HepG2 (cell line): ENCODE measurements at regions not wholly inside any gene's neighbourhood (a gene's known extent, or its start where the extent isn't known, plus 50 kb on each side); places are given as distances from the start of the nearest gene placed in this dataset.

Experiments
- CHCHD3 ChIP-seq: sonication (generic); formaldehyde crosslinking; IDR thresholded peaks from 2 replicates; pipeline ENCODE4 v1.8.0; 2022; ENCODE audit warnings: mild to moderate bottlenecking, missing genetic modification reagents, moderate library complexity
- DNMT3B ChIP-seq: conservative IDR thresholded peaks from 2 replicates; pipeline ENCODE4 v1.6.1; 2016; ENCODE audit warnings: missing biosample characterization, control low read depth
- FOSL1 ChIP-seq: sonication (generic); formaldehyde crosslinking; IDR thresholded peaks from 2 replicates; pipeline ENCODE4 v1.9.0; 2021; ENCODE audit warnings: missing genetic modification reagents, borderline replicate concordance
- FOSL2 ChIP-seq: sonication (generic); formaldehyde crosslinking; IDR thresholded peaks from 2 replicates; pipeline ENCODE4 v1.4.0; 2020; ENCODE audit warnings: missing genetic modification reagents
- FOXA1 ChIP-seq, 2 experiments: fragments of 450-650 bp in 1 of 2; sonication (generic) in 1 of 2; formaldehyde crosslinking in 1 of 2; IDR thresholded peaks; 2 replicates each; pipeline versions ENCODE4 v1.4.0 to v1.6.1; 2016 to 2020; ENCODE audit warnings: missing genetic modification reagents in 1 of 2
- FOXA3 ChIP-seq: IDR thresholded peaks from 2 replicates; pipeline ENCODE4 v1.6.1; 2016; ENCODE audit warnings: missing genetic modification reagents, missing compliant biosample characterization
- FOXK1 ChIP-seq: sonication (generic); formaldehyde crosslinking; IDR thresholded peaks from 2 replicates; pipeline ENCODE4 v1.4.0; 2020; ENCODE audit warnings: low read depth, missing genetic modification reagents, borderline replicate concordance
- FOXP1 ChIP-seq, 2 experiments: fragments of 450-650 bp in 1 of 2; IDR thresholded peaks; 2 replicates each; pipeline ENCODE4 v1.6.1; 2017 to 2018; ENCODE audit warnings: antibody characterized with exemption in 1 of 2
- GATAD2A ChIP-seq: IDR thresholded peaks from 2 replicates; pipeline ENCODE4 v1.6.1; 2016
- JUNB ChIP-seq: sonication (generic); formaldehyde crosslinking; IDR thresholded peaks from 2 replicates; pipeline ENCODE4 v1.8.0; 2022; ENCODE audit warnings: missing genetic modification reagents, mild to moderate bottlenecking, borderline replicate concordance
- MAFF ChIP-seq: IDR thresholded peaks from 2 replicates; pipeline ENCODE4 v1.6.1; 2011; ENCODE audit warnings: low read depth, low read length, improper control_type of control experiment
- MAFK ChIP-seq, 2 experiments: IDR thresholded peaks in 1 of 2; conservative IDR thresholded peaks in 1 of 2; 2 replicates each; pipeline ENCODE4 v1.6.1; 2011; ENCODE audit warnings: improper control_type of control experiment in 2 of 2, low read length in 2 of 2
- RBAK ChIP-seq: sonication (generic); formaldehyde crosslinking; IDR thresholded peaks from 2 replicates; pipeline ENCODE4 v1.5.1; 2020; ENCODE audit warnings: mild to moderate bottlenecking, missing genetic modification reagents
- SAP130 ChIP-seq: IDR thresholded peaks from 2 replicates; pipeline ENCODE4 v1.6.1; 2016; ENCODE audit warnings: low read depth
- SOX6 ChIP-seq, 2 experiments: fragments of 450-650 bp in 1 of 2; sonication (generic) in 1 of 2; formaldehyde crosslinking in 1 of 2; IDR thresholded peaks; 2 replicates each; pipeline versions ENCODE4 v1.4.0 to v1.6.1; 2017 to 2020; ENCODE audit warnings: antibody characterized with exemption in 1 of 2, mild to moderate bottlenecking in 1 of 2, missing genetic modification reagents in 1 of 2
- ZNF367 ChIP-seq: sonication (generic); formaldehyde crosslinking; IDR thresholded peaks from 2 replicates; pipeline ENCODE4 v1.4.0; 2020; ENCODE audit warnings: missing genetic modification reagents, borderline replicate concordance
- ZNF430 ChIP-seq: sonication (generic); formaldehyde crosslinking; IDR thresholded peaks from 2 replicates; pipeline ENCODE4 v1.9.0; 2021; ENCODE audit warnings: mild to moderate bottlenecking, missing genetic modification reagents
- ZNF644 ChIP-seq: IDR thresholded peaks from 2 replicates; pipeline ENCODE4 v1.6.1; 2016; ENCODE audit warnings: low read depth
- ZNF781 ChIP-seq: sonication (generic); formaldehyde crosslinking; IDR thresholded peaks from 2 replicates; pipeline ENCODE4 v1.5.1; 2020; ENCODE audit warnings: borderline replicate concordance, mild to moderate bottlenecking, missing genetic modification reagents; ENCODE audit errors: not compliant biosample characterization
- TF ChIP-seq, protein P1 (sequence below), 2 experiments: fragments of 450-650 bp in 1 of 2; sonication (generic) in 1 of 2; formaldehyde crosslinking; IDR thresholded peaks; 2 replicates each; pipeline versions ENCODE4 v1.5.0 to v1.8.0; 2020 to 2022; ENCODE audit warnings: mild to moderate bottlenecking in 1 of 2, missing genetic modification reagents in 1 of 2
- TF ChIP-seq, protein P2 (sequence below): sonication (generic); formaldehyde crosslinking; IDR thresholded peaks from 2 replicates; pipeline ENCODE4 v1.4.0; 2020; ENCODE audit warnings: mild to moderate bottlenecking, missing genetic modification reagents
- TF ChIP-seq, protein P3 (sequence below): IDR thresholded peaks from 2 replicates; pipeline ENCODE4 v1.4.0; 2020; ENCODE audit warnings: mild to moderate bottlenecking, missing genetic modification reagents
- TF ChIP-seq, protein P4 (sequence below): IDR thresholded peaks from 2 replicates; pipeline ENCODE4 v1.6.1; 2016; ENCODE audit warnings: low read depth

DNA sequence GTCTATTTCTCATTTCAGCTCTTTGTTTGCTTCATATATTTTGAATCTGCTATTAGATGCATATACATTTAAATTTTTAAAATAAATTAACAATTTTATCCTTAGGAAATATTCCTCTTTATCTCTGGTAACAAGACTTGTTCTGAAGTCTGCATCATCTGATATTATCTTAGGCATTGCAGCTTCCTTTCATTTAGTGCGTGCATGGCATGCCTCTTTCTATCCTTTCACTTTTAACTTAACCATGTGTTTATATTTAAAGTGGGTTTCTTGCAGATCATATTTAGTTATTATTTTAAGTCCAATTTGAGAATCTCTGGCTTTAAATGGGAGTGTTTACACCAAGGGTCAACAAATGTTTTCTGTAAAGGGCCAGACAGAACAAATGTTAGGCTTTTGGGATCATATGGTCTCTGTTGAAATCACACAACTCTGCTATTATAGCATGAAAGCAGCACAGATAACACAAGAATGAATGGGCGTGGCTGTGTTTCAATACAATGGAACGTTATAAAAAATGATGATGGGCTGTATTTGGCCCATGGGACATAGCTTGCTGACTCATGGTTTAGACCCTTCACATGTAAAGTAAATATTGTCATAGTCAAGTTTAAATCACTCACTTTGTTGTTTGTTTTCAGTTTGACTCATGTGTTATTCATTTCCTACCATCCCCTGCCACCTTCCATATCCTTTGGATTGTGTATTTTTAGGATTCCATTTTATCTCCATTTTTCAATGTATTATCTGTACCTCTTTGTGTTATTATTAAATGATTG, 83.9 kb upstream of the SNX19 start (continued):
- TF ChIP-seq, protein P1, sequence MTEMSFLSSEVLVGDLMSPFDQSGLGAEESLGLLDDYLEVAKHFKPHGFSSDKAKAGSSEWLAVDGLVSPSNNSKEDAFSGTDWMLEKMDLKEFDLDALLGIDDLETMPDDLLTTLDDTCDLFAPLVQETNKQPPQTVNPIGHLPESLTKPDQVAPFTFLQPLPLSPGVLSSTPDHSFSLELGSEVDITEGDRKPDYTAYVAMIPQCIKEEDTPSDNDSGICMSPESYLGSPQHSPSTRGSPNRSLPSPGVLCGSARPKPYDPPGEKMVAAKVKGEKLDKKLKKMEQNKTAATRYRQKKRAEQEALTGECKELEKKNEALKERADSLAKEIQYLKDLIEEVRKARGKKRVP (CRISPR knock-in tag; IDR thresholded peaks at IDR 0.05) = 0 out of 4 replicates have a peak, but pooled peaks of 1 of the 2 experiments have one; percentile 10
- TF ChIP-seq FOSL2 (CRISPR knock-in tag) (peak; percentile 89), FOSL1 (CRISPR knock-in tag) (peak; percentile 67; the same call in 1 of the 2 replicates), ZNF781 (no peak), SOX6 (IDR thresholded peaks at IDR 0.05) (no peak), SOX6 (CRISPR knock-in tag; IDR thresholded peaks at IDR 0.05) (peak; percentile 67; the same call in 1 of the 2 replicates), MAFK (conservative IDR thresholded peaks at IDR 0.05 in 1 of 2, IDR thresholded peaks at IDR 0.05 in 1 of 2; ENCODE audit: low read length in 2 of 2) (peak; percentile 90 to 91), GATAD2A (0 out of 2 replicates have a peak, but pooled peaks have one; percentile 17), FOXA1 (IDR thresholded peaks at IDR 0.05) (0 out of 2 replicates have a peak, but pooled peaks have one; percentile 28), FOXA1 (CRISPR knock-in tag; IDR thresholded peaks at IDR 0.05) (peak; percentile 56; the same call in 1 of the 2 replicates), ZNF644 (CRISPR knock-in tag) (0 out of 2 replicates have a peak, but pooled peaks have one; percentile 33), RBAK (no peak), DNMT3B (CRISPR knock-in tag) (0 out of 2 replicates have a peak, but pooled peaks have one; percentile 25), CHCHD3 (CRISPR knock-in tag) (no peak), FOXP1 (IDR thresholded peaks at IDR 0.05) (no peak), FOXP1 (CRISPR knock-in tag; IDR thresholded peaks at IDR 0.05) (peak; percentile 35; the same call in 1 of the 2 replicates), FOXA3 (CRISPR knock-in tag) (peak; percentile 66), SAP130 (0 out of 2 replicates have a peak, but pooled peaks have one; percentile 27), ZNF430 (CRISPR knock-in tag) (no peak), ZNF367 (CRISPR knock-in tag) (no peak), FOXK1 (peak; percentile 19; the same call in 1 of the 2 replicates), JUNB (peak; percentile 64; the same call in 1 of the 2 replicates), MAFF (peak; percentile 94)
- TF ChIP-seq, protein P2, sequence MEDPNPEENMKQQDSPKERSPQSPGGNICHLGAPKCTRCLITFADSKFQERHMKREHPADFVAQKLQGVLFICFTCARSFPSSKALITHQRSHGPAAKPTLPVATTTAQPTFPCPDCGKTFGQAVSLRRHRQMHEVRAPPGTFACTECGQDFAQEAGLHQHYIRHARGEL (CRISPR knock-in tag) = no peak
- TF ChIP-seq, protein P3, sequence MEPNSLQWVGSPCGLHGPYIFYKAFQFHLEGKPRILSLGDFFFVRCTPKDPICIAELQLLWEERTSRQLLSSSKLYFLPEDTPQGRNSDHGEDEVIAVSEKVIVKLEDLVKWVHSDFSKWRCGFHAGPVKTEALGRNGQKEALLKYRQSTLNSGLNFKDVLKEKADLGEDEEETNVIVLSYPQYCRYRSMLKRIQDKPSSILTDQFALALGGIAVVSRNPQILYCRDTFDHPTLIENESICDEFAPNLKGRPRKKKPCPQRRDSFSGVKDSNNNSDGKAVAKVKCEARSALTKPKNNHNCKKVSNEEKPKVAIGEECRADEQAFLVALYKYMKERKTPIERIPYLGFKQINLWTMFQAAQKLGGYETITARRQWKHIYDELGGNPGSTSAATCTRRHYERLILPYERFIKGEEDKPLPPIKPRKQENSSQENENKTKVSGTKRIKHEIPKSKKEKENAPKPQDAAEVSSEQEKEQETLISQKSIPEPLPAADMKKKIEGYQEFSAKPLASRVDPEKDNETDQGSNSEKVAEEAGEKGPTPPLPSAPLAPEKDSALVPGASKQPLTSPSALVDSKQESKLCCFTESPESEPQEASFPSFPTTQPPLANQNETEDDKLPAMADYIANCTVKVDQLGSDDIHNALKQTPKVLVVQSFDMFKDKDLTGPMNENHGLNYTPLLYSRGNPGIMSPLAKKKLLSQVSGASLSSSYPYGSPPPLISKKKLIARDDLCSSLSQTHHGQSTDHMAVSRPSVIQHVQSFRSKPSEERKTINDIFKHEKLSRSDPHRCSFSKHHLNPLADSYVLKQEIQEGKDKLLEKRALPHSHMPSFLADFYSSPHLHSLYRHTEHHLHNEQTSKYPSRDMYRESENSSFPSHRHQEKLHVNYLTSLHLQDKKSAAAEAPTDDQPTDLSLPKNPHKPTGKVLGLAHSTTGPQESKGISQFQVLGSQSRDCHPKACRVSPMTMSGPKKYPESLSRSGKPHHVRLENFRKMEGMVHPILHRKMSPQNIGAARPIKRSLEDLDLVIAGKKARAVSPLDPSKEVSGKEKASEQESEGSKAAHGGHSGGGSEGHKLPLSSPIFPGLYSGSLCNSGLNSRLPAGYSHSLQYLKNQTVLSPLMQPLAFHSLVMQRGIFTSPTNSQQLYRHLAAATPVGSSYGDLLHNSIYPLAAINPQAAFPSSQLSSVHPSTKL (CRISPR knock-in tag) = peak; percentile 51
- TF ChIP-seq, protein P4, sequence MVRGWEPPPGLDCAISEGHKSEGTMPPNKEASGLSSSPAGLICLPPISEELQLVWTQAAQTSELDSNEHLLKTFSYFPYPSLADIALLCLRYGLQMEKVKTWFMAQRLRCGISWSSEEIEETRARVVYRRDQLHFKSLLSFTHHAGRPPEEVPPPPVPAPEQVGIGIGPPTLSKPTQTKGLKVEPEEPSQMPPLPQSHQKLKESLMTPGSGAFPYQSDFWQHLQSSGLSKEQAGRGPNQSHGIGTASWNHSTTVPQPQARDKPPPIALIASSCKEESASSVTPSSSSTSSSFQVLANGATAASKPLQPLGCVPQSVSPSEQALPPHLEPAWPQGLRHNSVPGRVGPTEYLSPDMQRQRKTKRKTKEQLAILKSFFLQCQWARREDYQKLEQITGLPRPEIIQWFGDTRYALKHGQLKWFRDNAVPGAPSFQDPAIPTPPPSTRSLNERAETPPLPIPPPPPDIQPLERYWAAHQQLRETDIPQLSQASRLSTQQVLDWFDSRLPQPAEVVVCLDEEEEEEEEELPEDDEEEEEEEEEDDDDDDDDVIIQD (CRISPR knock-in tag) = 0 out of 2 replicates have a peak, but pooled peaks have one; percentile 50
